ENCODE measurements at regions not wholly inside any gene's neighbourhood (a gene's known extent, or its start where the extent isn't known, plus 50 kb on each side); places are given as distances from the start of the nearest gene placed in this dataset.
A peak's percentile ranks its signal among the peaks of the same experiment; 100 is the strongest.

DNA sequence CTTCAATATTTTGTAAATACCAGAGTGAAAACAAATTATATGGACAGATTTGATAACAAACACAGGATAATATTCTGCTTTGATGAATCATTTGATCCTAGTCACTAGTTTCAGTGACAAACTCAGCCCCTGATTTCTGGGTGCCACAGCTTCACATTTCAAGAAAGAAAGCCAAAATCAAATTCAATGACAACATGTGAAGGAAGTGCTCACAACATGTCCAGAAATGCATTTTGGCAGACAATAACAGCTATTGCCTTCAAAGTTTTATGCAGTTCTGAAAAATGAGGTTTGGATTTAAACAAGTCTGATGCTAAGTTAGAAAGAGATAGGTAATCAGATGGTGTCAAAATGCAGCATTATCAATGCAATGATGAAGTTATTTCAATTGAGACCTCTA, 106.9 kb upstream of the PIEZO2 start:
- H3K4me1 ChIP-seq: peaks cover 0 to 17% (median 0%) of the 10 kb centered on the region in 12 donors
- H3K27me3 ChIP-seq: no peaks in the 10 kb centered on the region
- no peak overlapping the region for H3K27ac ChIP-seq
- DNase-seq (no peak), ATAC-seq (no peak)
- TF ChIP-seq, protein P1, sequence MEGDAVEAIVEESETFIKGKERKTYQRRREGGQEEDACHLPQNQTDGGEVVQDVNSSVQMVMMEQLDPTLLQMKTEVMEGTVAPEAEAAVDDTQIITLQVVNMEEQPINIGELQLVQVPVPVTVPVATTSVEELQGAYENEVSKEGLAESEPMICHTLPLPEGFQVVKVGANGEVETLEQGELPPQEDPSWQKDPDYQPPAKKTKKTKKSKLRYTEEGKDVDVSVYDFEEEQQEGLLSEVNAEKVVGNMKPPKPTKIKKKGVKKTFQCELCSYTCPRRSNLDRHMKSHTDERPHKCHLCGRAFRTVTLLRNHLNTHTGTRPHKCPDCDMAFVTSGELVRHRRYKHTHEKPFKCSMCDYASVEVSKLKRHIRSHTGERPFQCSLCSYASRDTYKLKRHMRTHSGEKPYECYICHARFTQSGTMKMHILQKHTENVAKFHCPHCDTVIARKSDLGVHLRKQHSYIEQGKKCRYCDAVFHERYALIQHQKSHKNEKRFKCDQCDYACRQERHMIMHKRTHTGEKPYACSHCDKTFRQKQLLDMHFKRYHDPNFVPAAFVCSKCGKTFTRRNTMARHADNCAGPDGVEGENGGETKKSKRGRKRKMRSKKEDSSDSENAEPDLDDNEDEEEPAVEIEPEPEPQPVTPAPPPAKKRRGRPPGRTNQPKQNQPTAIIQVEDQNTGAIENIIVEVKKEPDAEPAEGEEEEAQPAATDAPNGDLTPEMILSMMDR (IDR thresholded peaks at IDR 0.05): no peak
- no peak for TF ChIP-seq POLR2A (IDR thresholded peaks at IDR 0.05)
- H3K36me3 ChIP-seq: no peaks in the 10 kb centered on the region
- intact Hi-C loops (cut with DNase I): no loop called here
- H3K4me3 ChIP-seq: no peak overlapping the region
- H3K9me3 ChIP-seq: peaks cover 0 to 2% (median 0%) of the 10 kb centered on the region in 12 donors

GRCh38 chr18:11251891-11252270, 102.5 kb upstream of the PIEZO2 start:
- Histone ChIP-seq H3K36me3 (no peaks in the 10 kb centered on the region), H3K4me1 (peaks cover 0 to 17% (median 0%) of the 10 kb centered on the region in 12 donors), H3K27ac (peak overlapping the region in 1 of 12 donors; percentile 42), H3K27me3 (no peaks in the 10 kb centered on the region), H3K4me3 (no peak overlapping the region), H3K9me3 (peaks cover 0 to 3% (median 0%) of the 10 kb centered on the region in 12 donors)
- DNase-seq: no peak
- intact Hi-C loops (cut with DNase I): no loop called here
- ATAC-seq: peak in 2 of 4 donors; percentile 24 to 52
- TF ChIP-seq POLR2A (IDR thresholded peaks at IDR 0.05): no peak
- TF ChIP-seq, protein P1 (IDR thresholded peaks at IDR 0.05): no peak
- 34 to 41% (median 39%) methylated on average over 2 of the region's 2 CpGs for WGBS, 4 donors

DNA sequence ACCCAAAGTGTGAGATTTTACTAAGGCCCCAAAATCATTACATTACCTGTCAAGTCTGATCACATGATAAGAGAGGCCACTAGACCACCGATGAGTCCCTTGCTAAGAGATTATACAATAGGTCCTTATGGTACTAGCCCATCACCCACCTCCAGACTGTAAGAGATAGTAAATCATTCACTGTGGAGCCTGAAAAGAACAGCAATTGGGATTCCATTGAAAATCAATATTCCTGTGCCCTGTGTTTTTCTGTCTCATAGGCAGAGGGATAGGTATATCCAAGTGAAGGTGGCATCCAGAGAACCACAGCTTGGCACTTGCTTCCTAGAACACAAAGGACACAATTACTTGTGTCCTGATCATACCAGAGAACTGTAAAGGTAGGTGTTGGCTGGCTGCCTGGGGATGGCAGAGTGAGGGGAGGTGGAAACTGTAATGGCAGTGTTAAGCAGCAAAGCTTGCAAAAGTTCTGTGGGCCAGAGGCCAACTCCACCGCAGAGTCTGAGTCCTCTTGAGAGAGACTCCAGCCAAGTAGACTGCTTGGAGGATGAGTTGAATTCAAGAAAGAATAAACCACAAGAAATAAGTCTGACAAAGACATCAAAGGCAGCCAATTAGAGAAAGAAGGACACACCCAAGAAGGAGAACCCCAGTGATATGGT, 102.0 kb upstream of the PIEZO2 start:
- Histone ChIP-seq H3K27ac (peak overlapping the region in 1 of 12 donors; percentile 42), H3K4me1 (peaks cover 0 to 17% (median 0%) of the 10 kb centered on the region in 12 donors), H3K27me3 (no peaks in the 10 kb centered on the region), H3K36me3 (no peaks in the 10 kb centered on the region), H3K9me3 (peaks cover 0 to 3% (median 0%) of the 10 kb centered on the region in 12 donors), H3K4me3 (no peak overlapping the region)
- no peak for DNase-seq
- no peak for TF ChIP-seq POLR2A (IDR thresholded peaks at IDR 0.05)
- TF ChIP-seq, protein P1 (IDR thresholded peaks at IDR 0.05): no peak
- intact Hi-C loops (cut with DNase I): no loop called here
- no peak for ATAC-seq
- 45 to 68% (median 64%) methylated on average over 2 of the region's 2 CpGs for WGBS, 4 donors

GRCh38 chr18:11249391-11249790, 100.0 kb upstream of the PIEZO2 start:
- no peak overlapping the region for H3K27ac ChIP-seq
- H3K27me3 ChIP-seq: no peaks in the 10 kb centered on the region
- 68 to 80% (median 74%) methylated on average over 2 of the region's 2 CpGs for WGBS, 4 donors
- H3K4me3 ChIP-seq: no peak overlapping the region
- DNase-seq: no peak
- TF ChIP-seq, protein P1 (IDR thresholded peaks at IDR 0.05): no peak
- TF ChIP-seq POLR2A (IDR thresholded peaks at IDR 0.05): no peak
- intact Hi-C loops (cut with DNase I): no loop called here
- no peak for ATAC-seq
- H3K36me3 ChIP-seq: no peaks in the 10 kb centered on the region
- peaks cover 0 to 17% (median 0%) of the 10 kb centered on the region in 12 donors for H3K4me1 ChIP-seq
- peaks cover 0 to 3% (median 0%) of the 10 kb centered on the region in 12 donors for H3K9me3 ChIP-seq
